OCI-LY7 (cell line): ENCODE measurements at regions not wholly inside any gene's neighbourhood (a gene's known extent, or its start where the extent isn't known, plus 50 kb on each side); places are given as distances from the start of the nearest gene placed in this dataset.

Experiments
- BruUV-seq: library from RNA; stranded (reverse); fragments of 400-500 nt; replicated peaks from 2 replicates; lab custom pipeline; 2021; lab: Mats Ljungman, UMichigan
- CTCF ChIA-PET: fragments of 300-600 bp; sonication (Branson Sonifier 250); formaldehyde crosslinking; loops from one replicate; lab custom pipeline; 2022; ENCODE audit warnings: antibody characterized with exemption; ENCODE audit not compliant: unreplicated experiment; lab: Charles Lee
- POLR2A ChIA-PET: fragments of 300-600 bp; sonication (Branson Sonifier 250); formaldehyde crosslinking; loops from one replicate; lab custom pipeline; 2022; ENCODE audit warnings: antibody characterized with exemption; lab: Charles Lee
- DNase-seq: peaks from one replicate; pipeline ENCODE4 v3.0.0-alpha.2; 2015; ENCODE audit warnings: low spot score
- H2AFZ ChIP-seq: fragments of 200-600 bp; sonication (generic), shearing (Covaris generic); 2 replicates; pipeline ENCODE4 v1.6.1; 2014; ENCODE audit warnings: mild to moderate bottlenecking, antibody characterized with exemption, low read length, moderate library complexity
- H3K27ac ChIP-seq: fragments of 200-600 bp; sonication (generic); 2 replicates; pipeline ENCODE4 v1.5.1; 2014; ENCODE audit warnings: mixed run types, low read depth, mild to moderate bottlenecking, moderate library complexity, low read length, inconsistent platforms; ENCODE audit not compliant: poor library complexity, severe bottlenecking
- H3K36me3 ChIP-seq: fragments of 200-600 bp; sonication (generic); 2 replicates; pipeline ENCODE4 v1.6.1; 2014; ENCODE audit warnings: mild to moderate bottlenecking, antibody characterized with exemption, low read length, moderate library complexity, mixed read lengths; ENCODE audit not compliant: insufficient read depth
- H3K4me1 ChIP-seq: fragments of 200-600 bp; sonication (generic); 2 replicates; pipeline ENCODE4 v1.5.1; 2014; ENCODE audit warnings: mild to moderate bottlenecking, low read length; ENCODE audit not compliant: insufficient read depth, poor library complexity, severe bottlenecking
- H3K4me2 ChIP-seq: fragments of 200-600 bp; sonication (generic); 2 replicates; pipeline ENCODE4 v1.6.1; 2014; ENCODE audit warnings: mild to moderate bottlenecking, low read length
- H3K4me3 ChIP-seq: fragments of 200-600 bp; sonication (generic); 2 replicates; pipeline ENCODE4 v1.5.1; 2014; ENCODE audit warnings: mild to moderate bottlenecking, low read depth, low read length; ENCODE audit not compliant: poor library complexity, severe bottlenecking
- H3K79me2 ChIP-seq: fragments of 200-600 bp; sonication (generic); 2 replicates; pipeline ENCODE4 v1.6.1; 2016; ENCODE audit warnings: low read depth, mild to moderate bottlenecking, low read length, moderate library complexity, mixed read lengths; ENCODE audit not compliant: insufficient read depth
- H3K9me2 ChIP-seq: fragments of 200-600 bp; sonication (generic); 2 replicates; pipeline ENCODE4 v1.6.1; 2016; ENCODE audit warnings: mild to moderate bottlenecking, low read length, mixed read lengths; ENCODE audit not compliant: insufficient read depth
- H3K9me3 ChIP-seq: fragments of 200-600 bp; sonication (generic); 2 replicates; pipeline ENCODE4 v1.6.1; 2014; ENCODE audit warnings: mild to moderate bottlenecking, mixed run types, low read length, mixed read lengths
- H4K20me1 ChIP-seq: fragments of 200-600 bp; sonication (generic); 2 replicates; pipeline ENCODE4 v1.6.1; 2014; ENCODE audit warnings: mild to moderate bottlenecking, antibody characterized with exemption, low read length, moderate library complexity, mixed read lengths; ENCODE audit not compliant: insufficient read depth
- EZH2phosphoT487 ChIP-seq: fragments of 200-600 bp; sonication (generic); IDR thresholded peaks from 2 replicates; pipeline ENCODE4 v1.6.1; 2018; ENCODE audit warnings: low read depth, borderline replicate concordance, mild to moderate bottlenecking, mixed run types, antibody characterized with exemption, low read length, moderate library complexity, mixed read lengths
- intact Hi-C: fragments of 100-400 bp; cut with micrococcal nuclease; formaldehyde crosslinking; loops from one replicate; pipeline ENCODE4 v1.10.0; 2022; ENCODE audit not compliant: unreplicated experiment
- TF ChIP-seq, protein P1 (sequence below): fragments of 200-600 bp; sonication (generic); conservative IDR thresholded peaks from 2 replicates; pipeline ENCODE4 v1.5.1; 2014; ENCODE audit warnings: mild to moderate bottlenecking, antibody characterized with exemption, low read length, moderate library complexity, mixed read lengths

DNA sequence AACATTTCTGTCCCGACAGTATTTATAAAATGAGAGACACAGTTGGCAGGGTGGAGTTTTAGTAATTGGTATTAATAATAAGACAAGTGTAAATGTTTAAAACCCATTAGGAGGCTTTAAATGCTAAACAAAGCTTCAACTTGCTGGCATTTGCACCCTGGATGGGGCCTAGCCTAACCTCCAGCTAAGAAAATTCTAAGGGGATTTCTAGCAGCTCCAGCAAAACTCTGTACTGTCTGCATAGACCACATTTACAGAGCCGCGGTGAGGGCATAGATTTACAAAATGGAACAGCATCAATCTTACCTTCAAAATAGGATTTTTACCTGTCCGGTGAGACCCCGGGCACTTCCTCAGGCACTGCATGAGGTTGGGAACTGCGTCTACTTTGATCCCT lies 113.9 kb upstream of the ANO1 start:
- no TSS peak for BruUV-seq
- Histone ChIP-seq H3K27ac (no peak overlapping the region), H3K4me2 (no peak overlapping the region), H3K79me2 (no peaks in the 10 kb centered on the region), H4K20me1 (no peaks in the 10 kb centered on the region), H3K4me1 (no peaks in the 10 kb centered on the region), H3K36me3 (no peaks in the 10 kb centered on the region), H3K9me3 (no peaks in the 10 kb centered on the region), H3K9me2 (no peaks in the 10 kb centered on the region), H2AFZ (no peak overlapping the region), H3K4me3 (no peak overlapping the region)
- no peak for DNase-seq
- no peak for TF ChIP-seq EZH2phosphoT487
- CTCF ChIA-PET = no interaction called here
- intact Hi-C loops = no loop called here
- POLR2A ChIA-PET = no interaction called here

DNA sequence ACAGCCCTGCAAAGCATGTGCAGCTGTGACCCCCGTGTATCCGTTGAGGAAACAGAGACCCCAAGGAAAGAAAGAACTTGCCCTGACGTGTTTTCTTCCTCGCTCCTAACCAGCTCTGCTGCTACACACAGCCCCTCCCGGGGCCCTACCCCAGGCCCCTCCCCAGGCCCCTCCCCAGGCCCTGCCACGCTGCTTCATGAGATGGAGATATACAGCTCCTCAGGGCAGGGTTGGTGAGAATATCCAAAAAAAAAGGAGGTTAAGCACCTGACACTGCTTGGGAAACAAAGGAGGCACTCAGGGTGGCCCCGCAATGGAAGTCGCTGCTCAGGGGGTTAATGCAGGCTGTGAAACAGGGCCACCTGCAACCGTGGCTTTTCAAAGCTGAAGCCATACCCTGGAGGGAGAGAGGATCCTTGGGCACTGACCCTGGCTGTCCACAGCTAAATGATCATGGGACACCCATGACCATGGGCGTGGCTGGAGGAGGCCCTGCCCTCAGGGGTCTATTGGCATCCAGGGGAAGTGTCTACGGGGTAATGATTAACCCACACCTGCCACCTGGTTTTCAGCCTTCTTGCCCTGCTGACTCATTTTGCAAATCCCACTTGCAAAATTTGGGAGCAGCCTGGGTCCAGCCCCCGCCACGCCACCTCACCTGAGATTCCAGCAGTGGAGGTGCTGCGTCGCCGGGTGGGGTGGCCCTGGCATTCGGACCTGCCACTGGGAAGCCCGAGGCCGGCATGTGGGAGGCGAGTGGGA lies 112.1 kb upstream of the ANO1 start:
- H3K9me3 ChIP-seq = no peaks in the 10 kb centered on the region
- POLR2A ChIA-PET = no interaction called here
- H3K27ac ChIP-seq = no peak overlapping the region
- H3K4me1 ChIP-seq = peaks cover 5% of the 10 kb centered on the region
- TF ChIP-seq EZH2phosphoT487 = no peak
- TF ChIP-seq, protein P1, sequence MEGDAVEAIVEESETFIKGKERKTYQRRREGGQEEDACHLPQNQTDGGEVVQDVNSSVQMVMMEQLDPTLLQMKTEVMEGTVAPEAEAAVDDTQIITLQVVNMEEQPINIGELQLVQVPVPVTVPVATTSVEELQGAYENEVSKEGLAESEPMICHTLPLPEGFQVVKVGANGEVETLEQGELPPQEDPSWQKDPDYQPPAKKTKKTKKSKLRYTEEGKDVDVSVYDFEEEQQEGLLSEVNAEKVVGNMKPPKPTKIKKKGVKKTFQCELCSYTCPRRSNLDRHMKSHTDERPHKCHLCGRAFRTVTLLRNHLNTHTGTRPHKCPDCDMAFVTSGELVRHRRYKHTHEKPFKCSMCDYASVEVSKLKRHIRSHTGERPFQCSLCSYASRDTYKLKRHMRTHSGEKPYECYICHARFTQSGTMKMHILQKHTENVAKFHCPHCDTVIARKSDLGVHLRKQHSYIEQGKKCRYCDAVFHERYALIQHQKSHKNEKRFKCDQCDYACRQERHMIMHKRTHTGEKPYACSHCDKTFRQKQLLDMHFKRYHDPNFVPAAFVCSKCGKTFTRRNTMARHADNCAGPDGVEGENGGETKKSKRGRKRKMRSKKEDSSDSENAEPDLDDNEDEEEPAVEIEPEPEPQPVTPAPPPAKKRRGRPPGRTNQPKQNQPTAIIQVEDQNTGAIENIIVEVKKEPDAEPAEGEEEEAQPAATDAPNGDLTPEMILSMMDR = no peak
- H4K20me1 ChIP-seq = no peaks in the 10 kb centered on the region
- H3K4me3 ChIP-seq = no peak overlapping the region
- no peaks in the 10 kb centered on the region for H3K9me2 ChIP-seq
- CTCF ChIA-PET = no interaction called here
- no peak overlapping the region for H2AFZ ChIP-seq
- H3K79me2 ChIP-seq = no peaks in the 10 kb centered on the region
- no TSS peak for BruUV-seq
- DNase-seq = no peak
- intact Hi-C loops = no loop called here
- no peak overlapping the region for H3K4me2 ChIP-seq
- H3K36me3 ChIP-seq = no peaks in the 10 kb centered on the region

DNA sequence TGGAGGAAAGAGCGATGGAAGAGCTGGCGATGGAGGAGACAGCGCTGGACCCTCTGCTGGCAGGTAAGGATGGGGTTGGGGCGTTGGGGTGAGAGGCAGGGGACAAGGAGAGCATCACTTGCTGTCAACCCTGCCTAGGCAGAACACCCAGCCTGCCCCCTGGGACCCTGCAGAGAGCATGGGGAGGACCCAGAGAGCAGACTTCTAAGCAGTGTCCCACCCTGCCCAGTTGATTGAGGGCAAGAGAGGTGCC lies 111.6 kb upstream of the ANO1 start:
- Histone ChIP-seq H3K9me2 (no peaks in the 10 kb centered on the region), H3K4me3 (no peak overlapping the region), H3K79me2 (no peaks in the 10 kb centered on the region), H3K27ac (no peak overlapping the region), H4K20me1 (no peaks in the 10 kb centered on the region), H2AFZ (no peak overlapping the region), H3K36me3 (no peaks in the 10 kb centered on the region), H3K9me3 (no peaks in the 10 kb centered on the region), H3K4me1 (peaks cover 5% of the 10 kb centered on the region), H3K4me2 (no peak overlapping the region)
- no TSS peak for BruUV-seq
- intact Hi-C loops = no loop called here
- TF ChIP-seq, protein P1 = no peak
- no peak for TF ChIP-seq EZH2phosphoT487
- DNase-seq = no peak
- CTCF ChIA-PET = no interaction called here
- POLR2A ChIA-PET = no interaction called here
